ENCODE measurements at regions not wholly inside any gene's neighbourhood (a gene's known extent, or its start where the extent isn't known, plus 50 kb on each side); places are given as distances from the start of the nearest gene placed in this dataset.

GRCh38 chr18:45285251-45285650 is 330.0 kb upstream of the SLC14A2 start:
- H3K4me3 ChIP-seq (ENCODE audit: low read depth, low read length) = no peak overlapping the region
- DNase-seq (ENCODE audit: low read depth) = no peak

- H3K4me3 ChIP-seq (ENCODE audit: low read depth, low read length) = no peak overlapping the region
- no peak for DNase-seq (ENCODE audit: low read depth)
Measured at GRCh38 chr18:45286431-45286830, 328.8 kb upstream of the SLC14A2 start.

- DNase-seq (ENCODE audit: low read depth) = no peak
- no peak overlapping the region for H3K4me3 ChIP-seq (ENCODE audit: low read depth, low read length)
Measured at GRCh38 chr18:45287531-45287930, 327.7 kb upstream of the SLC14A2 start.

GRCh38 chr18:45290364-45290763 is 324.9 kb upstream of the SLC14A2 start:
- no peak for DNase-seq (ENCODE audit: low read depth)
- H3K4me3 ChIP-seq (ENCODE audit: low read depth, low read length) = no peak overlapping the region

GRCh38 chr18:45291621-45292615 is 323.4 kb upstream of the SLC14A2 start:
- no peak for DNase-seq (ENCODE audit: low read depth)
- H3K4me3 ChIP-seq (ENCODE audit: low read depth, low read length) = no peak overlapping the region

GRCh38 chr18:45295388-45295787 is 319.9 kb upstream of the SLC14A2 start:
- no peak for DNase-seq (ENCODE audit: low read depth)
- H3K4me3 ChIP-seq (ENCODE audit: low read depth, low read length) = no peak overlapping the region

- no peak overlapping the region for H3K4me3 ChIP-seq (ENCODE audit: low read depth, low read length)
- DNase-seq (ENCODE audit: low read depth) = no peak
Measured at GRCh38 chr18:45298986-45299385, 316.3 kb upstream of the SLC14A2 start.

- no peak for DNase-seq (ENCODE audit: low read depth)
- H3K4me3 ChIP-seq (ENCODE audit: low read depth, low read length) = no peak overlapping the region
Measured at GRCh38 chr18:45303026-45303425, 312.2 kb upstream of the SLC14A2 start.

- H3K4me3 ChIP-seq (ENCODE audit: low read depth, low read length) = no peak overlapping the region
- DNase-seq (ENCODE audit: low read depth) = no peak
Measured at GRCh38 chr18:45304558-45304957, 310.7 kb upstream of the SLC14A2 start.

- DNase-seq (ENCODE audit: low read depth) = no peak
- H3K4me3 ChIP-seq (ENCODE audit: low read depth, low read length) = no peak overlapping the region
Measured at GRCh38 chr18:45312555-45313126, 302.6 kb upstream of the SLC14A2 start.

GRCh38 chr18:45316127-45316526 is 299.1 kb upstream of the SLC14A2 start:
- DNase-seq (ENCODE audit: low read depth) = no peak
- H3K4me3 ChIP-seq (ENCODE audit: low read depth, low read length) = no peak overlapping the region

GRCh38 chr18:45317948-45318640 is 297.2 kb upstream of the SLC14A2 start:
- no peak for DNase-seq (ENCODE audit: low read depth)

GRCh38 chr18:45320724-45321123 is 294.6 kb upstream of the SLC14A2 start:
- H3K4me3 ChIP-seq (ENCODE audit: low read depth, low read length) = no peak overlapping the region
- peak; percentile 7 for DNase-seq (ENCODE audit: low read depth)

More at GRCh38 chr18:45317948-45318640, 297.2 kb upstream of the SLC14A2 start:
- H3K4me3 ChIP-seq (ENCODE audit: low read depth, low read length) = no peak overlapping the region

GRCh38 chr18:45321520-45321919 is 293.8 kb upstream of the SLC14A2 start:
- DNase-seq (ENCODE audit: low read depth) = no peak
- H3K4me3 ChIP-seq (ENCODE audit: low read depth, low read length) = no peak overlapping the region

- H3K4me3 ChIP-seq (ENCODE audit: low read depth, low read length) = no peak overlapping the region
- no peak for DNase-seq (ENCODE audit: low read depth)
Measured at GRCh38 chr18:45322343-45322742, 292.9 kb upstream of the SLC14A2 start.

GRCh38 chr18:45324101-45324494 is 291.2 kb upstream of the SLC14A2 start:
- DNase-seq (ENCODE audit: low read depth) = no peak
- H3K4me3 ChIP-seq (ENCODE audit: low read depth, low read length) = no peak overlapping the region

- H3K4me3 ChIP-seq (ENCODE audit: low read depth, low read length) = no peak overlapping the region
- peak; percentile 84 for DNase-seq (ENCODE audit: low read depth)
Measured at GRCh38 chr18:45324495-45325113, 290.7 kb upstream of the SLC14A2 start.

GRCh38 chr18:45325778-45326177 is 289.5 kb upstream of the SLC14A2 start:
- DNase-seq (ENCODE audit: low read depth) = no peak
- no peak overlapping the region for H3K4me3 ChIP-seq (ENCODE audit: low read depth, low read length)

- no peak for DNase-seq (ENCODE audit: low read depth)
- no peak overlapping the region for H3K4me3 ChIP-seq (ENCODE audit: low read depth, low read length)
Measured at GRCh38 chr18:45326505-45326904, 288.8 kb upstream of the SLC14A2 start.

- no peak overlapping the region for H3K4me3 ChIP-seq (ENCODE audit: low read depth, low read length)
- no peak for DNase-seq (ENCODE audit: low read depth)
Measured at GRCh38 chr18:45328296-45328695, 287.0 kb upstream of the SLC14A2 start.
